Spleen (tissue), 7 donors: ENCODE measurements at regions not wholly inside any gene's neighbourhood (a gene's known extent, or its start where the extent isn't known, plus 50 kb on each side); places are given as distances from the start of the nearest gene placed in this dataset.

Source experiments
- CTCF ChIP-seq, 11 experiments: fragments of 200-600 bp in 7 of 11; fragments of 450-650 bp in 4 of 11; sonication (generic) in 4 of 11; IDR thresholded peaks in 8 of 11; conservative IDR thresholded peaks in 3 of 11; 1 replicate in 7 of 11; 2 replicates in 4 of 11; pipeline versions ENCODE4 v1.4.0 to v1.8.0; 2016 to 2021; ENCODE audit warnings: antibody characterized with exemption in 11 of 11, inconsistent platforms in 4 of 11, mild to moderate bottlenecking in 1 of 11
- POLR2AphosphoS5 ChIP-seq, 3 donors: sonication (generic); formaldehyde crosslinking; IDR thresholded peaks; one replicate each; pipeline ENCODE4 v1.5.1; 2017; ENCODE audit warnings: antibody characterized with exemption in 3 of 3
- donor health status: DM: no; HTN: no; CAD: no; lungs with moderate emphysema.
- donor health status: DM: no; HTN: no; CAD: no.
- donor health status: DM: no; HTN: no; CAD: no.

GRCh38 chr17:15095935-15096334 is 169.2 kb downstream of the PMP22 start:
- TF ChIP-seq POLR2AphosphoS5 (IDR thresholded peaks at IDR 0.05) (no peak), CTCF (IDR thresholded peaks at IDR 0.05 in 8 of 11, conservative IDR thresholded peaks at IDR 0.05 in 3 of 11) (no peak)
